ENCODE measurements at regions not wholly inside any gene's neighbourhood (a gene's known extent, or its start where the extent isn't known, plus 50 kb on each side); places are given as distances from the start of the nearest gene placed in this dataset.

GRCh38 chr2:81087646-81088045 is 783.1 kb upstream of the LRRTM1 start:
- Histone ChIP-seq H3K27me3 (no peaks in the 10 kb centered on the region), H3K27ac (no peak overlapping the region), H3K9me3 (no peaks in the 10 kb centered on the region), H3K36me3 (no peaks in the 10 kb centered on the region), H3K4me3 (no peak overlapping the region), H3K4me1 (no peaks in the 10 kb centered on the region)
- intact Hi-C loops (cut with DNase I) = no loop called here
- no peak for TF ChIP-seq CTCF (IDR thresholded peaks at IDR 0.05)
- ATAC-seq (no peak), DNase-seq (no peak)

DNA sequence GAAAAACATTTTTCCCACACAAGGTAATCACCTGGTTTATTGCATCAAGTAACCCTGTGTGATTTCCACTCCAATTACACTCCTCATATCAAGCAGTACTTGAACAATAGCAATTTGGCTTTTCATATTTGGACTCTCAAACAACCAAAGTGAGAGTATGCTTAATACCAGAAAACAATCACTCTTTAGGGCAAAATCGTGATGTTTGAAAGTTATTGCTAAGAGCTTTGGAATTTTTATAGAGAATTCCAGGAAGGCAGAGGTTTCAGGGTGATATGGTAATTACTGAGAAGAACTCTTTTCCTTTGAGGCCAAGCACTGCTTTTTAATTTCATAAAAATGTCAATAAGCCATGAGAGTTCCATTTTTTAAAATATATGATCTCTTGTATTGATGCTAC is 779.5 kb upstream of the LRRTM1 start:
- DNase-seq = no peak
- no peaks in the 10 kb centered on the region for H3K4me1 ChIP-seq
- peak; percentile 17 for ATAC-seq
- H3K27ac ChIP-seq = no peak overlapping the region
- H3K4me3 ChIP-seq = no peak overlapping the region
- TF ChIP-seq CTCF (IDR thresholded peaks at IDR 0.05) = no peak
- intact Hi-C loops (cut with DNase I) = no loop called here
- no peaks in the 10 kb centered on the region for H3K27me3 ChIP-seq
- H3K36me3 ChIP-seq = no peaks in the 10 kb centered on the region
- H3K9me3 ChIP-seq = peaks cover 0 to 16% of the 10 kb centered on the region in 2 donors

- Histone ChIP-seq H3K9me3 (peaks cover 0 to 16% of the 10 kb centered on the region in 2 donors), H3K27me3 (no peaks in the 10 kb centered on the region), H3K4me3 (no peak overlapping the region), H3K4me1 (no peaks in the 10 kb centered on the region), H3K27ac (no peak overlapping the region), H3K36me3 (no peaks in the 10 kb centered on the region)
- intact Hi-C loops (cut with DNase I) = no loop called here
- DNase-seq (no peak), ATAC-seq (no peak)
- TF ChIP-seq CTCF (IDR thresholded peaks at IDR 0.05) = no peak
Measured at GRCh38 chr2:81078631-81079030, 774.1 kb upstream of the LRRTM1 start.

- ATAC-seq = no peak
- intact Hi-C loops (cut with DNase I) = no loop called here
- TF ChIP-seq CTCF (IDR thresholded peaks at IDR 0.05) = no peak
Measured at GRCh38 chr2:81078102-81078501, 773.5 kb upstream of the LRRTM1 start.

DNA sequence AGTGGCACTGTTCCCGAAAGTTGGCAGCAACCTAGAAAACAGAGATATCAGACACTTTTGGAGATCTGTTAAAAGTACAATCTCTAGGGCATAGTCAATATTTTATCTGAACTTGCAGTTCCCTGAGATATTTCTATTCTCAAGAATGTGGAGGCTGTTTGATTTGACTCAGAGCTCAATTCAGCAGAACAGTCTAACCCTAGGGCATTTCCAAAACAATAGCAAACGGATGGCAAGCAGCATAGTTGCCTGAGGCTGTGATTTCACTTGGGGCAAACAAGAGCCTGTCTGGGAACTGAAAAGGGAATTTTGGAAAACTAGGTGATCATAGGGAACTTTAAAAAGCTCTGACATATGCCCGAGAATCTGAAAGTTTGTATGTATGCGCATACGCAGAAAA is 772.8 kb upstream of the LRRTM1 start:
- no peaks in the 10 kb centered on the region for H3K36me3 ChIP-seq

More at GRCh38 chr2:81078102-81078501, 773.5 kb upstream of the LRRTM1 start:
- no peaks in the 10 kb centered on the region for H3K36me3 ChIP-seq
- no peak overlapping the region for H3K4me3 ChIP-seq
- no peaks in the 10 kb centered on the region for H3K4me1 ChIP-seq
- no peak overlapping the region for H3K27ac ChIP-seq
- peaks cover 0 to 16% of the 10 kb centered on the region in 2 donors for H3K9me3 ChIP-seq
- DNase-seq = no peak
- H3K27me3 ChIP-seq = no peaks in the 10 kb centered on the region

More for the DNA sequence above, 772.8 kb upstream of the LRRTM1 start:
- peaks cover 0 to 16% of the 10 kb centered on the region in 2 donors for H3K9me3 ChIP-seq
- ATAC-seq (peak; percentile 44), DNase-seq (no peak)
- no peaks in the 10 kb centered on the region for H3K4me1 ChIP-seq
- H3K4me3 ChIP-seq = no peak overlapping the region
- H3K27me3 ChIP-seq = no peaks in the 10 kb centered on the region
- intact Hi-C loops (cut with DNase I) = no loop called here
- no peak overlapping the region for H3K27ac ChIP-seq
- TF ChIP-seq CTCF (IDR thresholded peaks at IDR 0.05) = no peak

Measured in left lung (tissue), 4 donors.